Caco-2 (cell line): ENCODE measurements at regions not wholly inside any gene's neighbourhood (a gene's known extent, or its start where the extent isn't known, plus 50 kb on each side); places are given as distances from the start of the nearest gene placed in this dataset.

Source experiments
- BruUV-seq: library from RNA; stranded (reverse); fragments of 400-500 nt; replicated peaks from 2 replicates; lab custom pipeline; 2021; lab: Mats Ljungman, UMichigan
- CTCF ChIA-PET: fragments of 300-600 bp; sonication (Branson Sonifier 250); formaldehyde crosslinking; loops from one replicate; lab custom pipeline; 2022; ENCODE audit warnings: antibody characterized with exemption; lab: Charles Lee
- POLR2A ChIA-PET: fragments of 300-600 bp; sonication (Branson Sonifier 250); formaldehyde crosslinking; loops from one replicate; lab custom pipeline; 2022; ENCODE audit warnings: antibody characterized with exemption; lab: Charles Lee
- DNase-seq, 2 experiments: peaks; one replicate each; pipeline versions ENCODE4 v3.0.0 to v3.0.0-alpha.2; 2020 to 2022
- H3K27me3 ChIP-seq: replicated peaks from 2 replicates; pipeline ENCODE4 v1.6.0; 2011; ENCODE audit warnings: low read length; ENCODE audit not compliant: control insufficient read depth, insufficient read depth
- H3K36me3 ChIP-seq: 2 replicates; pipeline ENCODE4 v1.5.1; 2011; ENCODE audit warnings: low read length; ENCODE audit not compliant: control insufficient read depth, insufficient read depth
- H3K4me1 ChIP-seq: fragments of 250-450 bp; sonication (Bioruptor Pico); 2 replicates; pipeline ENCODE4 v1.5.1; 2020; ENCODE audit warnings: mild to moderate bottlenecking
- H3K4me3 ChIP-seq: 2 replicates; pipeline ENCODE4 v1.5.1; 2011; ENCODE audit warnings: low read depth, mild to moderate bottlenecking, control low read depth, low read length
- H3K9me3 ChIP-seq: fragments of 250-450 bp; sonication (Bioruptor Pico); 2 replicates; pipeline ENCODE4 v1.5.1; 2020; ENCODE audit warnings: mild to moderate bottlenecking, moderate library complexity
- H3K27ac Mint-ChIP-seq: one replicate; pipeline ENCODE4 v1.8.0; 2022; ENCODE audit warnings: mixed read lengths; ENCODE audit not compliant: unreplicated experiment
- H3K27me3 Mint-ChIP-seq: one replicate; pipeline ENCODE4 v1.8.0; 2022; ENCODE audit warnings: mixed read lengths; ENCODE audit not compliant: insufficient read depth, unreplicated experiment
- H3K36me3 Mint-ChIP-seq: one replicate; pipeline ENCODE4 v1.8.0; 2022; ENCODE audit warnings: mild to moderate bottlenecking, mixed read lengths; ENCODE audit not compliant: insufficient read depth, unreplicated experiment
- H3K4me1 Mint-ChIP-seq: one replicate; pipeline ENCODE4 v1.8.0; 2022; ENCODE audit warnings: low read depth, mixed read lengths; ENCODE audit not compliant: unreplicated experiment
- H3K4me3 Mint-ChIP-seq: one replicate; pipeline ENCODE4 v1.8.0; 2022; ENCODE audit warnings: mild to moderate bottlenecking, moderate library complexity, mixed read lengths; ENCODE audit not compliant: unreplicated experiment
- H3K9me3 Mint-ChIP-seq: one replicate; pipeline ENCODE4 v1.8.0; 2022; ENCODE audit warnings: mixed read lengths; ENCODE audit not compliant: unreplicated experiment
- CTCF ChIP-seq, 2 experiments: fragments of 200-600 bp in 1 of 2; IDR thresholded peaks; 1 replicate in 1 of 2; 2 replicates in 1 of 2; pipeline versions ENCODE4 v1.5.1 to v1.8.0; 2011 to 2022; ENCODE audit warnings: antibody characterized with exemption in 1 of 2, control low read depth in 1 of 2, inconsistent platforms in 1 of 2, low read depth in 1 of 2, low read length in 1 of 2, mild to moderate bottlenecking in 1 of 2, moderate library complexity in 1 of 2; ENCODE audit not compliant: insufficient read depth in 1 of 2, severe bottlenecking in 1 of 2, unreplicated experiment in 1 of 2
- intact Hi-C: fragments of 100-400 bp; cut with micrococcal nuclease; formaldehyde crosslinking; loops from one replicate; pipeline ENCODE4 v1.10.0; 2022; ENCODE audit not compliant: unreplicated experiment

- Mint-ChIP-seq H3K4me3 (no peak overlapping the region), H3K36me3 (no peaks in the 10 kb centered on the region), H3K27me3 (no peaks in the 10 kb centered on the region), H3K4me1 (no peaks in the 10 kb centered on the region), H3K9me3 (no peaks in the 10 kb centered on the region), H3K27ac (no peak overlapping the region)
- Histone ChIP-seq H3K9me3 (no peaks in the 10 kb centered on the region), H3K4me3 (no peak overlapping the region), H3K36me3 (no peaks in the 10 kb centered on the region), H3K27me3 (no peaks in the 10 kb centered on the region), H3K4me1 (0 out of 2 replicates have a peak, but pooled peaks cover 3% of the 10 kb centered on the region)
- ChIA-PET CTCF (no interaction called here), POLR2A (no interaction called here)
- no peak for TF ChIP-seq CTCF (IDR thresholded peaks at IDR 0.05; ENCODE audit: insufficient read depth in 1 of 2, low read depth in 1 of 2, low read length in 1 of 2, severe bottlenecking in 1 of 2, unreplicated experiment in 1 of 2)
- no TSS peak for BruUV-seq
- intact Hi-C loops = no loop called here
- no peak for DNase-seq
Measured at GRCh38 chr6:93749930-93750329, 330.6 kb upstream of the EPHA7 start.

GRCh38 chr6:93749191-93749590, 329.8 kb upstream of the EPHA7 start:
- CTCF ChIA-PET = no interaction called here
- no peaks in the 10 kb centered on the region for H3K4me1 Mint-ChIP-seq
- POLR2A ChIA-PET = no interaction called here
- TF ChIP-seq CTCF (IDR thresholded peaks at IDR 0.05; ENCODE audit: insufficient read depth in 1 of 2, low read depth in 1 of 2, low read length in 1 of 2, severe bottlenecking in 1 of 2, unreplicated experiment in 1 of 2) = no peak
- no peak overlapping the region for H3K4me3 Mint-ChIP-seq
- no peaks in the 10 kb centered on the region for H3K27me3 Mint-ChIP-seq
- H3K36me3 Mint-ChIP-seq = no peaks in the 10 kb centered on the region
- H3K9me3 Mint-ChIP-seq = no peaks in the 10 kb centered on the region
- BruUV-seq = no TSS peak
- Histone ChIP-seq H3K9me3 (no peaks in the 10 kb centered on the region), H3K4me3 (no peak overlapping the region), H3K36me3 (no peaks in the 10 kb centered on the region), H3K27me3 (no peaks in the 10 kb centered on the region), H3K4me1 (0 out of 2 replicates have a peak, but pooled peaks cover 3% of the 10 kb centered on the region)
- H3K27ac Mint-ChIP-seq = no peak overlapping the region
- intact Hi-C loops = no loop called here
- DNase-seq = no peak

- intact Hi-C loops = no loop called here
- Histone ChIP-seq H3K36me3 (no peaks in the 10 kb centered on the region), H3K4me3 (no peak overlapping the region), H3K4me1 (0 out of 2 replicates have a peak, but pooled peaks cover 2% of the 10 kb centered on the region), H3K9me3 (no peaks in the 10 kb centered on the region), H3K27me3 (no peaks in the 10 kb centered on the region)
- H3K9me3 Mint-ChIP-seq = no peaks in the 10 kb centered on the region
- ChIA-PET CTCF (no interaction called here), POLR2A (no interaction called here)
- no peak overlapping the region for H3K27ac Mint-ChIP-seq
- no peaks in the 10 kb centered on the region for H3K27me3 Mint-ChIP-seq
- no peaks in the 10 kb centered on the region for H3K36me3 Mint-ChIP-seq
- no peak for TF ChIP-seq CTCF (IDR thresholded peaks at IDR 0.05; ENCODE audit: insufficient read depth in 1 of 2, low read depth in 1 of 2, low read length in 1 of 2, severe bottlenecking in 1 of 2, unreplicated experiment in 1 of 2)
- no peaks in the 10 kb centered on the region for H3K4me1 Mint-ChIP-seq
- H3K4me3 Mint-ChIP-seq = no peak overlapping the region
- no TSS peak for BruUV-seq
- no peak for DNase-seq
Measured at GRCh38 chr6:93746892-93747291, 327.5 kb upstream of the EPHA7 start.
